NCI-H2171 treated with DMSO at 0.1 percent for 48 hours (cell line): ENCODE measurements at regions not wholly inside any gene's neighbourhood (a gene's known extent, or its start where the extent isn't known, plus 50 kb on each side); places are given as distances from the start of the nearest gene placed in this dataset.

Experiments used
- DNase-seq: peaks from one replicate; lab custom pipeline; 2025; lab: John Stamatoyannopoulos, UW

- DNase-seq = no peak
These were observed 178.2 kb upstream of the LPP start for GRCh38 chr3:187975561-187976364.

GRCh38 chr3:187976365-187976900, 177.5 kb upstream of the LPP start:
- DNase-seq = no peak

DNA sequence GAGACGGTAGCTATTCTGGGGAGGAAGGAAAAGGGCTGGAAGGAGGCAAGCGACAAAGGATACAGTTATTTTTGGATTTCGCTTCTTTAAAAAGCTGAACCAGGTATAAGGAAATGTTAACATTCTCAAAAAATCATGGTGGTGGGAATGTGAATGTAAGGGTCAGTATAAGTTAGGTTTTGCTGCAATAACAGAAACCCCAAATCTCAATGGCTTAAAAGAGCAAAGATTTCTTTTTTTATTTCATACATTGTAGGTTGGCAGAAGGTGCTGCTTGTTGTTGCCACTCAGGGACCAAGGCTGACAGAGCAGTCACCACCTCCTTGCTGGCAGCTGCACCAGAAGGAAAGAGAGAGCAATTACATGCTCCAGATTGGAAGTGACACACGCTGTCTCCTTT, 176.3 kb upstream of the LPP start:
- DNase-seq = peak; percentile 9

- DNase-seq = no peak
These were observed 175.4 kb upstream of the LPP start for GRCh38 chr3:187978433-187979011.

- DNase-seq = no peak
These were observed 174.4 kb upstream of the LPP start for GRCh38 chr3:187979564-187979963.

DNA sequence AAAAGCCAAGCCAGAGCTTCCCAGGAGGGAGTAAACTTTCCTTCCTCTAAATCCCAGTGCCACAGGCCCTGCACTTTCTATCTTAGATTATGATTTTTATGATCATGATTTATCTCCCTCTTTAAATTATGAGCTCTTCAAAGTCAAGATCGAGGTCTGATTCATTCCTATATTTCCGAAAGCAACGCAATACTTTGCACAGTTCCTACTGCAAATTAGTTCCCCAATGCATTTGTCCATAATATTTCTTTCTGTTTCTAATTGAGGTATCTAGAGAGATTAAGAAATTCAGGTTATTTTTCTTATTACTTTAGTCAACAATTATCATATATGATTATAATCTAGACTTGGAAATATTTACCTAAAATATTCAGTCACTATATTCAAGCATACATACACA, 173.1 kb upstream of the LPP start:
- no peak for DNase-seq

DNA sequence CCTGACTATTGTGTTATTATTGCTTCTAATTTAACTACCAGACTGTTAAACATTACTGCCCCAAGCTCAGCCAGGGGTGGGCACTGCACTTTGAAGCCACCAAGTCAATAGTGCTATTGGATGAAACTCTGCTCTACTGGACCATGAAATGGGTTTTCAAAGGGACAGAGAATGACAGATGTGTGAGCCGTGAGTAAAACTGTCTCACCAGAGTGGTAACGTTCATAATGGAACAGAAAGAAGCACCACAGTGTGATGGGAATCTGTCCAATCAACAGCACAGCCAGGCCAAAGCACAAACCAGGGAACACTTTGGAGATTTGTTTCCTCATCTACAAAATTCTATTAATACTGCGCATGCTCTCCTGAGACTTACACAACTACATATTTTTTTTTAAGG, 171.8 kb upstream of the LPP start:
- DNase-seq = no peak

DNA sequence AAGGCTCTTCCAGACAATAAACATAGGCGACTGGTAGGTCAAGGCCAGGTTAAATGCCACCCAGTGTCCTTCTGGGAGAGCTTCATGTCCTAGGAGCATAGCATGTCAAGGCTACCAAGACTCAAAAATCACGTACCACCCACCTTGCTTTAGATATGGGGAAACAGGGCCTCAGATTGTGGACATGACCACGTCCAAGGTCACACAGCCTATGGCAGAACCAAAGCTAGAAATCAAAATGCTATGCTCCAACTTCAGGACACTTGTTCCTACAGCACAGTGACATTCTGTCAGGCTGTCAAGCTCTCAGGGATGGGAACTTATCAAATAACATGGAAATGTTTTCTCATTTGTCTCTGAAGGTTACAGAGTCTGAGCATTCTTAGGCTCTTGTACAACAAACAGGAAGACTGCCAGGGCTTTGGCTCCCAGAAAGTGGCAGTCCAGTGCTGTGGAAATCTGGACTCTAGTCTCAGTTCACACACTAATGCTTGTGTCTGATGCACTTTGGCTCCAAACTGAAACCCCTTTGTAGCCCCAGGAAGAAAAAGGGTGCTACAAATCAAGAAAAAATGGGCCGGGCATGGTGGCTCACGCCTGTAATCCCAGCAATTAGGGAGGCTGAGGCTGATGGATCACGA, 170.4 kb upstream of the LPP start:
- DNase-seq = no peak

DNA sequence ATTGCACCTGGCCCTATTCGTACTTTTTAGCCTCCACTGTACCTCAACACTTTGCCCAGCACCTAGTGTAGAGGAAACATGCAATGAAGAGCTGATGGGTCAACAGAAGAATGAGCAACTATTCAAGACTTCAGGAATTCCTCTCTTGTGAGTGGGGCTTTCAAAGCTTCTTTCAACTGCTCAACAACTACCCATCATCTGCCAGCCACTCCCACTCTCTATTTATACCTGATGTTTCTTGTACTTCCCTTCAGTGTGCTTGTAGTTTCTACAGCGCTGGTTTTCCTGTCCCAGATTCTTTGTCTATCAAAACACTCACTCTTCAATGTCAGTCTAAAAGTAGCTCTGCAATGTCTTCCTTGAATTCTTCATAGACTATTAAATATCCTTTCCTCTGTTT, 168.3 kb upstream of the LPP start:
- no peak for DNase-seq

GRCh38 chr3:187986514-187986934, 167.4 kb upstream of the LPP start:
- DNase-seq = no peak

GRCh38 chr3:187987187-187987586, 166.8 kb upstream of the LPP start:
- no peak for DNase-seq

DNA sequence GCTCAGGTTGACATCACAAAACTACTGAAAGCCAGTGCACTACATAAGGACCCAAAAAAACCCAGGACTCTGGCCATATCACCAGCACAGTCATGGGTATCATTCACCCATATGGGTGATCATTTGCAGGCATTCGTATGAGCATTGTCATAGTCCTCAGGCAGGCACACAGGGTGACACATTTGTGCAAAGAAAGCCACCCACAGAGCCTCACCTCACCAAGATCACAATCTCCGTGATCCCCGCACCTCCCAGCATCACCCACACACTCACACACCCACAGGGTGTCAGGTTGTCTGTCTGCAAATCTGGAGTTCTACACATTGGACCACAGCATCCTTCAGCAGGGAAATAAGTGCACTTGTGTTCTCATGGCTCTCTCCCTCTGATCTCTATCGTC, 166.0 kb upstream of the LPP start:
- DNase-seq = no peak

GRCh38 chr3:187989575-187990153, 164.3 kb upstream of the LPP start:
- no peak for DNase-seq

- DNase-seq = no peak
These were observed 161.3 kb upstream of the LPP start for GRCh38 chr3:187992609-187993008.

- no peak for DNase-seq
These were observed 159.5 kb upstream of the LPP start for GRCh38 chr3:187994221-187995042.

GRCh38 chr3:187995043-187995400, 158.9 kb upstream of the LPP start:
- DNase-seq = no peak

- DNase-seq = no peak
These were observed 158.3 kb upstream of the LPP start for GRCh38 chr3:187995667-187996066.

DNA sequence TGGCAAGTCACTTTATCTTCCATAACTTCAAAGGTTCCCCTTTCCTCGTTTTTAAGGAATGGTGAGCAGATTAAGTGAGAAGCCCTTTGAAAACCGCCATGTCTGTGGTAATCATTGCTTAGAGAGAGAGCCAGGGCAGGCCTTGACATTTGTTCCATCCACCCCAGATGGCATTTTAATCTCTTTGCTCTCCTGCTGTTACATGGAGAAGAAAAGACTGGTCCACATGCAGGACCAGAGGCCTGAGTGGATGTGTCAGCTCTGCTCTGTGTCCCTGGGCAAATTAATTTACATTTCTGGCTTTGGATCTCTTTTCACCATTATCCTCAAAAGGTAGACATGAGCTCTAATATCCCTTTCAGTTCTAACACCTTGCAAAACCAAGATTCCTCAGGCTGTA, 157.3 kb upstream of the LPP start:
- DNase-seq = no peak

- DNase-seq = no peak
These were observed 156.5 kb upstream of the LPP start for GRCh38 chr3:187997490-187997889.

- DNase-seq = no peak
These were observed 155.9 kb upstream of the LPP start for GRCh38 chr3:187997946-187998561.

- DNase-seq = no peak
These were observed 155.3 kb upstream of the LPP start for GRCh38 chr3:187998611-187999010.

DNA sequence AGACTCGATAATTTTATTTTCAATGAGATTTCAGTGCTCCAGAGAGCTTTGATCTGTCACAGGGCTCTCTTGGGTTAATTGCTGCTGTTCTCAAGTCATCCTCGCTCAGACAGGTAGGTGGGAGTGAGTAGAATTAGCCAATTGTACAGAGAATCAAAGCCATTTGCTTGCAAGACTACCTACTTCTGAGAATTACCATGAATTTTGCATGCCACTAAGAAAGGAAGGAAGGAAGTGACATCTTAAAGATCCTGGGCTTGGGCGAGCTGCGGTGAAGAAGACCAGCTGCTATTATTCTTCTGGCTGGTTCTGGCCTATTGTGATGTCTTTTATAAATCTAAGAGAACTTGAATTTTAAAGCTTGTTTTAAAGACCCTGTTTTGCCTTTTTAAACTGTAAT, 154.1 kb upstream of the LPP start:
- DNase-seq = no peak
